ENCODE measurements at regions not wholly inside any gene's neighbourhood (a gene's known extent, or its start where the extent isn't known, plus 50 kb on each side); places are given as distances from the start of the nearest gene placed in this dataset.

- POLR2A ChIA-PET = no interaction called here
- H3K4me3 Mint-ChIP-seq = no peak overlapping the region
- intact Hi-C loops (cut with DNase I, micrococcal nuclease) = no loop called here
- Histone ChIP-seq H3K4me1 (ENCODE audit: insufficient read depth, low read length) (no peaks in the 10 kb centered on the region), H3K9me3 (ENCODE audit: control insufficient read depth in 1 of 2, insufficient read depth in 1 of 2, low read length in 2 of 2) (no peaks in the 10 kb centered on the region), H3K27ac (ENCODE audit: low read depth in 1 of 2, low read length in 2 of 2) (no peak overlapping the region), H3K27me3 (ENCODE audit: control insufficient read depth in 1 of 2, insufficient read depth in 2 of 2, low read length in 2 of 2) (no peaks in the 10 kb centered on the region), H3K4me3 (ENCODE audit: low read length) (no peak overlapping the region), H3K36me3 (ENCODE audit: insufficient read depth, low read length) (no peaks in the 10 kb centered on the region)
- H3K36me3 Mint-ChIP-seq (ENCODE audit: low read depth) = no peaks in the 10 kb centered on the region
- H3K27ac Mint-ChIP-seq = no peak overlapping the region
- no peak for ATAC-seq (ENCODE audit: poor library complexity)
- TF ChIP-seq CTCF (IDR thresholded peaks at IDR 0.05) = no peak
- no peak for DNase-seq
- H3K27me3 Mint-ChIP-seq = no peaks in the 10 kb centered on the region
- H3K9me3 Mint-ChIP-seq = no peaks in the 10 kb centered on the region
- CTCF ChIA-PET = interaction anchor here (0.7 kb wide), 1 partner anchor 1859 kb away, joined by 3 read pairs; no protein-coding TSS in a partner anchor
- no peaks in the 10 kb centered on the region for H3K4me1 Mint-ChIP-seq (ENCODE audit: low read depth)
Observed at GRCh38 chr12:60263836-60264493, 668.1 kb downstream of the SLC16A7 start.

- Mint-ChIP-seq H3K27me3 (no peaks in the 10 kb centered on the region), H3K4me1 (ENCODE audit: low read depth) (no peaks in the 10 kb centered on the region), H3K9me3 (no peaks in the 10 kb centered on the region), H3K27ac (no peak overlapping the region), H3K4me3 (no peak overlapping the region), H3K36me3 (ENCODE audit: low read depth) (no peaks in the 10 kb centered on the region)
- CTCF ChIA-PET = no interaction called here
- H3K27ac ChIP-seq (ENCODE audit: low read depth in 1 of 2, low read length in 2 of 2) = no peak overlapping the region
- DNase-seq (no peak), ATAC-seq (ENCODE audit: poor library complexity) (no peak)
- H3K9me3 ChIP-seq (ENCODE audit: control insufficient read depth in 1 of 2, insufficient read depth in 1 of 2, low read length in 2 of 2) = peaks cover 0 to 12% of the 10 kb centered on the region in 2 experiments
- intact Hi-C loops (cut with DNase I, micrococcal nuclease) = no loop called here
- no peaks in the 10 kb centered on the region for H3K4me1 ChIP-seq (ENCODE audit: insufficient read depth, low read length)
- no peak for TF ChIP-seq CTCF (IDR thresholded peaks at IDR 0.05)
- no peaks in the 10 kb centered on the region for H3K36me3 ChIP-seq (ENCODE audit: insufficient read depth, low read length)
- H3K4me3 ChIP-seq (ENCODE audit: low read length) = no peak overlapping the region
- no peaks in the 10 kb centered on the region for H3K27me3 ChIP-seq (ENCODE audit: control insufficient read depth in 1 of 2, insufficient read depth in 2 of 2, low read length in 2 of 2)
- POLR2A ChIA-PET = no interaction called here
Observed at GRCh38 chr12:60265741-60266140, 669.9 kb downstream of the SLC16A7 start.

GRCh38 chr12:60266381-60266852 lies 670.6 kb downstream of the SLC16A7 start:
- Histone ChIP-seq H3K27ac (ENCODE audit: low read depth in 1 of 2, low read length in 2 of 2) (no peak overlapping the region), H3K4me1 (ENCODE audit: insufficient read depth, low read length) (no peaks in the 10 kb centered on the region), H3K9me3 (ENCODE audit: control insufficient read depth in 1 of 2, insufficient read depth in 1 of 2, low read length in 2 of 2) (peaks cover 0 to 12% of the 10 kb centered on the region in 2 experiments), H3K27me3 (ENCODE audit: control insufficient read depth in 1 of 2, insufficient read depth in 2 of 2, low read length in 2 of 2) (no peaks in the 10 kb centered on the region), H3K36me3 (ENCODE audit: insufficient read depth, low read length) (no peaks in the 10 kb centered on the region), H3K4me3 (ENCODE audit: low read length) (no peak overlapping the region)
- no peak for DNase-seq
- Mint-ChIP-seq H3K36me3 (ENCODE audit: low read depth) (no peaks in the 10 kb centered on the region), H3K27me3 (no peaks in the 10 kb centered on the region), H3K4me3 (no peak overlapping the region), H3K4me1 (ENCODE audit: low read depth) (no peaks in the 10 kb centered on the region), H3K9me3 (no peaks in the 10 kb centered on the region), H3K27ac (no peak overlapping the region)
- ChIA-PET POLR2A (no interaction called here), CTCF (no interaction called here)
- intact Hi-C loops (cut with DNase I, micrococcal nuclease) = no loop called here
- TF ChIP-seq CTCF (IDR thresholded peaks at IDR 0.05) = no peak
- ATAC-seq (ENCODE audit: poor library complexity) = no peak
